ENCODE measurements at regions not wholly inside any gene's neighbourhood (a gene's known extent, or its start where the extent isn't known, plus 50 kb on each side); places are given as distances from the start of the nearest gene placed in this dataset.

- H3K9me3 ChIP-seq (ENCODE audit: control insufficient read depth, insufficient read depth, low read length), result peaks cover 22% of the 10 kb centered on the region; the same call in 1 of the 2 replicates
- H3K4me1 ChIP-seq (ENCODE audit: control insufficient read depth, low read length), result no peaks in the 10 kb centered on the region
- TF ChIP-seq, protein P1, sequence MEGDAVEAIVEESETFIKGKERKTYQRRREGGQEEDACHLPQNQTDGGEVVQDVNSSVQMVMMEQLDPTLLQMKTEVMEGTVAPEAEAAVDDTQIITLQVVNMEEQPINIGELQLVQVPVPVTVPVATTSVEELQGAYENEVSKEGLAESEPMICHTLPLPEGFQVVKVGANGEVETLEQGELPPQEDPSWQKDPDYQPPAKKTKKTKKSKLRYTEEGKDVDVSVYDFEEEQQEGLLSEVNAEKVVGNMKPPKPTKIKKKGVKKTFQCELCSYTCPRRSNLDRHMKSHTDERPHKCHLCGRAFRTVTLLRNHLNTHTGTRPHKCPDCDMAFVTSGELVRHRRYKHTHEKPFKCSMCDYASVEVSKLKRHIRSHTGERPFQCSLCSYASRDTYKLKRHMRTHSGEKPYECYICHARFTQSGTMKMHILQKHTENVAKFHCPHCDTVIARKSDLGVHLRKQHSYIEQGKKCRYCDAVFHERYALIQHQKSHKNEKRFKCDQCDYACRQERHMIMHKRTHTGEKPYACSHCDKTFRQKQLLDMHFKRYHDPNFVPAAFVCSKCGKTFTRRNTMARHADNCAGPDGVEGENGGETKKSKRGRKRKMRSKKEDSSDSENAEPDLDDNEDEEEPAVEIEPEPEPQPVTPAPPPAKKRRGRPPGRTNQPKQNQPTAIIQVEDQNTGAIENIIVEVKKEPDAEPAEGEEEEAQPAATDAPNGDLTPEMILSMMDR (IDR thresholded peaks at IDR 0.05; ENCODE audit: low read depth, low read length, poor library complexity, severe bottlenecking), result no peak
- TF ChIP-seq EZH2phosphoT487 (IDR thresholded peaks at IDR 0.05; ENCODE audit: borderline replicate concordance, low read length), result no peak
- no peaks in the 10 kb centered on the region for H3F3A ChIP-seq (ENCODE audit: control insufficient read depth, insufficient read depth)
- H3K36me3 ChIP-seq (ENCODE audit: control insufficient read depth, low read length), result no peaks in the 10 kb centered on the region
- no peaks in the 10 kb centered on the region for H3K27me3 ChIP-seq (ENCODE audit: control insufficient read depth, low read length)
- no peak overlapping the region for H3K4me3 ChIP-seq (ENCODE audit: low read length)
- H3K79me2 ChIP-seq (ENCODE audit: control insufficient read depth, low read length), result no peaks in the 10 kb centered on the region
- H3K27ac ChIP-seq (ENCODE audit: low read depth, low read length), result no peak overlapping the region
- no peaks in the 10 kb centered on the region for H3K9me2 ChIP-seq (replicated peaks; ENCODE audit: control insufficient read depth, low read length)
- no peak overlapping the region for H3K4me2 ChIP-seq (ENCODE audit: low read length)
- H4K20me1 ChIP-seq (ENCODE audit: control insufficient read depth, insufficient read depth, low read depth, low read length), result no peaks in the 10 kb centered on the region
These were observed 853.5 kb upstream of the SALL3 start for GRCh38 chr18:78126106-78126505.

- no peaks in the 10 kb centered on the region for H3K4me1 ChIP-seq (ENCODE audit: control insufficient read depth, low read length)
- no peaks in the 10 kb centered on the region for H4K20me1 ChIP-seq (ENCODE audit: control insufficient read depth, insufficient read depth, low read depth, low read length)
- H3K4me2 ChIP-seq (ENCODE audit: low read length), result no peak overlapping the region
- peaks cover 22% of the 10 kb centered on the region; the same call in 1 of the 2 replicates for H3K9me3 ChIP-seq (ENCODE audit: control insufficient read depth, insufficient read depth, low read length)
- no peaks in the 10 kb centered on the region for H3F3A ChIP-seq (ENCODE audit: control insufficient read depth, insufficient read depth)
- no peak overlapping the region for H3K27ac ChIP-seq (ENCODE audit: low read depth, low read length)
- no peak for TF ChIP-seq EZH2phosphoT487 (IDR thresholded peaks at IDR 0.05; ENCODE audit: borderline replicate concordance, low read length)
- TF ChIP-seq, protein P1 (IDR thresholded peaks at IDR 0.05; ENCODE audit: low read depth, low read length, poor library complexity, severe bottlenecking), result no peak
- no peaks in the 10 kb centered on the region for H3K79me2 ChIP-seq (ENCODE audit: control insufficient read depth, low read length)
- no peaks in the 10 kb centered on the region for H3K9me2 ChIP-seq (replicated peaks; ENCODE audit: control insufficient read depth, low read length)
- H3K36me3 ChIP-seq (ENCODE audit: control insufficient read depth, low read length), result no peaks in the 10 kb centered on the region
- no peak overlapping the region for H3K4me3 ChIP-seq (ENCODE audit: low read length)
- no peaks in the 10 kb centered on the region for H3K27me3 ChIP-seq (ENCODE audit: control insufficient read depth, low read length)
These were observed 853.1 kb upstream of the SALL3 start for GRCh38 chr18:78126536-78126935.

DNA sequence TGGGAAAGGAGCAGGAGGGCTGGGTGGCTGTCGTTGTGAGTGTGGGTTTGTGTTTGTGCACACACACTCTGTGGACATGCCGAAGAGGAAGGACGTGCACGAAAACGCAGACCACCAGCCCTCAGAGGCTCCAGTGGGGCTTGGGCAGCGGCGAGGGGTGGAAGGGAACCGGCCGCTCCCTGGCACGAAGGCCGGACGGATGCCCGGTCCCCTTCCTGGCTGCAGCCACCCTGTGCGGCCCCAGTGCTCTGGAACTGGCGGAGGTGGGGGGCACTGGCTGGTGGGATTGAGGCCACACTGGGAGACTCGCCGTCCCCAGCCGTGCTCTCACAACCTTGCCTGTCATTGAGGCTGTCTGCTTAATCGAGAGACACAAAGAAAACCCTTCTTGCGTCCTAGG, 852.6 kb upstream of the SALL3 start:
- peaks cover 22% of the 10 kb centered on the region; the same call in 1 of the 2 replicates for H3K9me3 ChIP-seq (ENCODE audit: control insufficient read depth, insufficient read depth, low read length)
- no peak for TF ChIP-seq EZH2phosphoT487 (IDR thresholded peaks at IDR 0.05; ENCODE audit: borderline replicate concordance, low read length)
- TF ChIP-seq, protein P1 (IDR thresholded peaks at IDR 0.05; ENCODE audit: low read depth, low read length, poor library complexity, severe bottlenecking), result no peak

More for the DNA sequence above, 852.6 kb upstream of the SALL3 start:
- H3F3A ChIP-seq (ENCODE audit: control insufficient read depth, insufficient read depth), result no peaks in the 10 kb centered on the region
- no peak overlapping the region for H3K4me3 ChIP-seq (ENCODE audit: low read length)
- no peaks in the 10 kb centered on the region for H3K27me3 ChIP-seq (ENCODE audit: control insufficient read depth, low read length)
- no peaks in the 10 kb centered on the region for H3K79me2 ChIP-seq (ENCODE audit: control insufficient read depth, low read length)
- H3K9me2 ChIP-seq (replicated peaks; ENCODE audit: control insufficient read depth, low read length), result no peaks in the 10 kb centered on the region
- H3K36me3 ChIP-seq (ENCODE audit: control insufficient read depth, low read length), result no peaks in the 10 kb centered on the region
- no peaks in the 10 kb centered on the region for H3K4me1 ChIP-seq (ENCODE audit: control insufficient read depth, low read length)
- H4K20me1 ChIP-seq (ENCODE audit: control insufficient read depth, insufficient read depth, low read depth, low read length), result no peaks in the 10 kb centered on the region
- H3K27ac ChIP-seq (ENCODE audit: low read depth, low read length), result no peak overlapping the region
- H3K4me2 ChIP-seq (ENCODE audit: low read length), result no peak overlapping the region
